Parathyroid adenoma (tissue), 2 donors: ENCODE measurements at regions not wholly inside any gene's neighbourhood (a gene's known extent, or its start where the extent isn't known, plus 50 kb on each side); places are given as distances from the start of the nearest gene placed in this dataset.

ENCODE experiments used
- H2AFZ ChIP-seq: fragments of 300-600 bp; sonication (generic); one replicate; pipeline ENCODE4 v1.7.0; 2017; ENCODE audit warnings: antibody characterized with exemption, mild to moderate bottlenecking
- H3K27ac ChIP-seq: fragments of 300-600 bp; sonication (generic); one replicate; pipeline ENCODE4 v1.7.0; 2017
- H3K27me3 ChIP-seq: fragments of 300-600 bp; sonication (generic); one replicate; pipeline ENCODE4 v1.7.0; 2017; ENCODE audit warnings: low read length; ENCODE audit not compliant: control insufficient read depth, insufficient read depth
- H3K36me3 ChIP-seq: fragments of 300-600 bp; sonication (generic); one replicate; pipeline ENCODE4 v1.7.0; 2017; ENCODE audit warnings: low read length; ENCODE audit not compliant: control insufficient read depth, insufficient read depth
- H3K4me1 ChIP-seq: fragments of 300-600 bp; sonication (generic); one replicate; pipeline ENCODE4 v1.7.0; 2017; ENCODE audit warnings: control low read depth
- H3K4me2 ChIP-seq: fragments of 300-600 bp; sonication (generic); one replicate; pipeline ENCODE4 v1.7.0; 2017; ENCODE audit warnings: low read length
- H3K4me3 ChIP-seq: fragments of 300-600 bp; sonication (generic); one replicate; pipeline ENCODE4 v1.7.0; 2017; ENCODE audit warnings: low read depth, low read length
- H3K79me2 ChIP-seq: fragments of 300-600 bp; sonication (generic); one replicate; pipeline ENCODE4 v1.7.0; 2017; ENCODE audit warnings: control low read depth
- H3K9ac ChIP-seq: fragments of 300-600 bp; sonication (generic); one replicate; pipeline ENCODE4 v1.7.0; 2017; ENCODE audit warnings: mild to moderate bottlenecking
- H3K9me3 ChIP-seq: fragments of 300-600 bp; sonication (generic); one replicate; pipeline ENCODE4 v1.7.0; 2017; ENCODE audit warnings: low read length; ENCODE audit not compliant: control insufficient read depth
- TF ChIP-seq, protein P1 (sequence below): fragments of 300-600 bp; sonication (generic); IDR thresholded peaks from one replicate; pipeline ENCODE4 v1.7.0; 2017; ENCODE audit warnings: antibody characterized with exemption, mild to moderate bottlenecking
- donor health status: primary hyperparathyroidism.

DNA sequence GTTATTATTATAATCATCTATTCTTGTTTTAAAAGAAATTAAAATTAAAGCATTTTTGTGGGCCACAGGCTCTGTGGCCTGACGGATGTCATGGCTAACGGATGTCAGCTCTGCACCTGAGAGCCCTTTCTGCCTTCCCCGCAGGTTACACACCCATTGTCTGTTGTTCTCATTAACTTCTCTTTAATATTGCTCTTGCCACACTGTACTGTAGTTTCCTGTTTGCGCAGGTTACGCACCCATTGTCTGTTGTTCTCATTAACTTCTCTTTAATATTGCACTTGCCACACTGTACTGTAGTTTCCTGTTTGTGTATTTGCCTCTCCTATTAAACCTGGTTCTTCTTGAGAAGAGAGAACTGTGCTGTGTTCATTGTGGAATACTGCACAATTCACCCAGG is 294.4 kb upstream of the PLXNA2 start:
- Histone ChIP-seq H3K9me3 (no peaks in the 10 kb centered on the region), H3K9ac (no peak overlapping the region), H3K27me3 (no peaks in the 10 kb centered on the region), H3K36me3 (no peaks in the 10 kb centered on the region), H3K4me2 (no peak overlapping the region), H3K4me3 (no peak overlapping the region), H3K79me2 (no peaks in the 10 kb centered on the region), H2AFZ (no peak overlapping the region), H3K27ac (no peak overlapping the region), H3K4me1 (no peaks in the 10 kb centered on the region)
- TF ChIP-seq, protein P1, sequence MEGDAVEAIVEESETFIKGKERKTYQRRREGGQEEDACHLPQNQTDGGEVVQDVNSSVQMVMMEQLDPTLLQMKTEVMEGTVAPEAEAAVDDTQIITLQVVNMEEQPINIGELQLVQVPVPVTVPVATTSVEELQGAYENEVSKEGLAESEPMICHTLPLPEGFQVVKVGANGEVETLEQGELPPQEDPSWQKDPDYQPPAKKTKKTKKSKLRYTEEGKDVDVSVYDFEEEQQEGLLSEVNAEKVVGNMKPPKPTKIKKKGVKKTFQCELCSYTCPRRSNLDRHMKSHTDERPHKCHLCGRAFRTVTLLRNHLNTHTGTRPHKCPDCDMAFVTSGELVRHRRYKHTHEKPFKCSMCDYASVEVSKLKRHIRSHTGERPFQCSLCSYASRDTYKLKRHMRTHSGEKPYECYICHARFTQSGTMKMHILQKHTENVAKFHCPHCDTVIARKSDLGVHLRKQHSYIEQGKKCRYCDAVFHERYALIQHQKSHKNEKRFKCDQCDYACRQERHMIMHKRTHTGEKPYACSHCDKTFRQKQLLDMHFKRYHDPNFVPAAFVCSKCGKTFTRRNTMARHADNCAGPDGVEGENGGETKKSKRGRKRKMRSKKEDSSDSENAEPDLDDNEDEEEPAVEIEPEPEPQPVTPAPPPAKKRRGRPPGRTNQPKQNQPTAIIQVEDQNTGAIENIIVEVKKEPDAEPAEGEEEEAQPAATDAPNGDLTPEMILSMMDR: no peak

DNA sequence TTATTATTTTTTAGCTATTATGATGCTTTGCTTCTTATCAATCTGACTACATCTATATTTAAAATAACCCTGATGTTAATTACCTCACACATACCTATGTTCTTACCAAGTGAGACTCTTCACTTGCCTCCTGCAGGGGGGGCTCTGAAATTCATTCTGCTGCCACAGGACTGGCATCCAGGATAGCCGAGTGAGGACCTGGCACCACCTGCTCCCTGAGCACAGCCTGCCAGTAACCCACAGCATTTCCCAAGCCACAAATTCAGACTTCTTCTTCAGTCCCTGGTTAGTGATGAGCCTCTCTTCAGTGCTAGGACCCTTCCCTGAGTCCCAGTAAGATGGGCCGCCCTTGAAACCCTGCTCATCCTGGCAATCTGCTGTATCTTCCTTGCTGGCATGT is 296.5 kb upstream of the PLXNA2 start:
- Histone ChIP-seq H3K4me3 (no peak overlapping the region), H3K4me1 (no peaks in the 10 kb centered on the region), H3K9me3 (no peaks in the 10 kb centered on the region), H3K9ac (no peak overlapping the region), H3K4me2 (no peak overlapping the region), H3K27ac (no peak overlapping the region), H3K27me3 (no peaks in the 10 kb centered on the region), H3K79me2 (no peaks in the 10 kb centered on the region), H2AFZ (no peak overlapping the region), H3K36me3 (no peaks in the 10 kb centered on the region)
- TF ChIP-seq, protein P1: no peak

DNA sequence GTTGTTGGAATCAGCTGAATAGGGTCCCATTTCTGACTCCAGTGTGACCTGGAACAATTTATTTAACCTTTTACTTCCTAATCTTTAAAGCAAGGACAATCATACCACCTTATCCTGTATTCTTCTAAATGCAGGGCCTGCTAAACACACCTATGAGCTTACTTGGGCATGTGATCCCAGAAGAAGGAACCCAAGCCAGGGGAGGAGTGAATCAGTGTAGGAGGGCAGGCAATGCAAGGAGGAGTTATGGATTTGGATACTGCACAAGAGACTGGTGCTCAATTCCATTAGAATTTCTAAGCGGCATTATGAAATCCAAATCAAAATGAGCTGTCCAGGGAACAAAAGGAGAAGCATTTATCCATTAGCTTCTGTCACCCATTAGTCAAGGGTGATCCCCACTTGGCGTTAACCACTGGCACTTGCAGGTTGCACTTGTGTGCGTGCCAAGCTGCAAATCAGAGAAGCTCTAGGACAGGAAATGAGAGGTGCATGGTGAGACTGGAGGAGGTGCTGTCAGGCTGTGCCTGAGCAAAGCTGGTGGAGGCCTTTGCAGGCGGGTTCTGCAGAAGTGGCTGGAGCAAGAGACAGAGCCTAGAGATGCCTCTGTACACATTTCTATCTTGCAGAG is 297.2 kb upstream of the PLXNA2 start:
- TF ChIP-seq, protein P1: no peak
- H3K9ac ChIP-seq: no peak overlapping the region
- no peaks in the 10 kb centered on the region for H3K27me3 ChIP-seq
- H3K4me2 ChIP-seq: no peak overlapping the region
- no peak overlapping the region for H3K27ac ChIP-seq
- H3K9me3 ChIP-seq: no peaks in the 10 kb centered on the region
- no peak overlapping the region for H3K4me3 ChIP-seq
- H3K79me2 ChIP-seq: no peaks in the 10 kb centered on the region
- H3K4me1 ChIP-seq: no peaks in the 10 kb centered on the region
- no peaks in the 10 kb centered on the region for H3K36me3 ChIP-seq
- no peak overlapping the region for H2AFZ ChIP-seq

DNA sequence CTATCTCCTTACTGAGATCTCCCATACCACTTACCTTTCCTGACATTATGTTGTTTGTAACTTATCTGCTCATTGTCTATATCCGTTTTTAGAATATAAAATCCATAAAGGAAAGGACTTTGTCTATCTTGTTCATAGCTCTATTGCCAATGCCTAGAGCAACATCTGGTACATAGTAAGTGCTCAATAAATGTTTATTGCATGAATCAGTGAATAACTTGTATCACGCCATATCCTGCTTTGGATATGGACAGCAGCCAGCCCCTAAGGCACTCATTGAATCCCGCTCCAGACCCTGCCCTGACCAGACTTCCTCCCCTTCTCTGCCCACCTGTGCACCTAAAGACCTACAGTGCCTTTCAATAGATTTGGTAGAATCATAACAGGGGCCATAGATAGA is 298.1 kb upstream of the PLXNA2 start:
- no peak overlapping the region for H3K4me3 ChIP-seq
- H3K27ac ChIP-seq: no peak overlapping the region
- no peaks in the 10 kb centered on the region for H3K36me3 ChIP-seq
- no peak overlapping the region for H3K4me2 ChIP-seq
- H3K9ac ChIP-seq: no peak overlapping the region
- no peaks in the 10 kb centered on the region for H3K9me3 ChIP-seq
- TF ChIP-seq, protein P1: no peak
- no peaks in the 10 kb centered on the region for H3K4me1 ChIP-seq
- H2AFZ ChIP-seq: no peak overlapping the region
- H3K27me3 ChIP-seq: no peaks in the 10 kb centered on the region
- H3K79me2 ChIP-seq: no peaks in the 10 kb centered on the region

DNA sequence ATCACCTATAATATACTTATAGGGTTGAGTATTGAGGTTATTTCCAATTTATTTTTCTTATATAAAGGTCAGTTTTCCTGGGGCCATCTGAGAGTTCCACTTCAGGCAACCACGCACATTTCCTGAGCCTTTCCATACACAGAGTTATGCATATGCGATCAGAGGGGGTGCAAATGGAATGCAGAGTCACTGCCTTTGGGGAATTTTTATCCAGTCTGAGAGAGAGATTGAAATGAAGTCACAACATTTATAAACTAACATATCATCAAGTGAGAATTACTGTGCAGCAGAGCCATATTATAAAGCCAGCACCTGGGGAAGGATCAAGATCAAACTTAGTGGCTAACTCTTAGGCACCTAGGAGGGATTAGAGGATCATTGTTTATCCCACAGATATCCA is 299.9 kb upstream of the PLXNA2 start:
- no peak overlapping the region for H3K4me3 ChIP-seq
- no peak overlapping the region for H3K9ac ChIP-seq
- H3K4me1 ChIP-seq: no peaks in the 10 kb centered on the region
- no peaks in the 10 kb centered on the region for H3K79me2 ChIP-seq
- H3K36me3 ChIP-seq: no peaks in the 10 kb centered on the region
- H3K27me3 ChIP-seq: no peaks in the 10 kb centered on the region
- H3K4me2 ChIP-seq: no peak overlapping the region
- no peak overlapping the region for H3K27ac ChIP-seq
- TF ChIP-seq, protein P1: no peak
- H2AFZ ChIP-seq: no peak overlapping the region
- no peaks in the 10 kb centered on the region for H3K9me3 ChIP-seq
